SK-N-SH treated with all-trans-retinoic acid at 6 μM for 48 hours (cell line): ENCODE measurements at regions not wholly inside any gene's neighbourhood (a gene's known extent, or its start where the extent isn't known, plus 50 kb on each side); places are given as distances from the start of the nearest gene placed in this dataset.

Experiments
- ATAC-seq: fragments of 200-7000 bp; cut with Tn5 transposase; 3 replicates; pipeline ENCODE4 v1.9.1; 2020; ENCODE audit warnings: mild to moderate bottlenecking, moderate library complexity
- ARNTL ChIP-seq: fragments of 450-650 bp; formaldehyde crosslinking; IDR thresholded peaks from 2 replicates; pipeline ENCODE4 v1.5.0; 2020; ENCODE audit warnings: low read depth, mild to moderate bottlenecking, moderate library complexity, borderline replicate concordance
- BACH2 ChIP-seq: fragments of 250-450 bp; sonication (Bioruptor Pico); IDR thresholded peaks from 2 replicates; pipeline ENCODE4 v1.9.0; 2021; ENCODE audit warnings: mild to moderate bottlenecking, borderline replicate concordance
- CSDC2 ChIP-seq: fragments of 250-450 bp; sonication (Bioruptor Pico); IDR thresholded peaks from 2 replicates; pipeline ENCODE4 v1.5.0; 2020; ENCODE audit warnings: mild to moderate bottlenecking, moderate library complexity
- ESRRG ChIP-seq: fragments of 250-450 bp; sonication (Bioruptor Pico); IDR thresholded peaks from 2 replicates; pipeline ENCODE4 v1.6.1; 2021; ENCODE audit warnings: mild to moderate bottlenecking
- GLIS3 ChIP-seq: fragments of 250-450 bp; sonication (Bioruptor Pico); IDR thresholded peaks from 2 replicates; pipeline ENCODE4 v1.5.0; 2020; ENCODE audit warnings: mild to moderate bottlenecking, moderate library complexity
- ISL1 ChIP-seq: fragments of 250-450 bp; sonication (Bioruptor Pico); IDR thresholded peaks from 2 replicates; pipeline ENCODE4 v2.1.2; 2022; ENCODE audit warnings: mild to moderate bottlenecking, moderate library complexity
- PPARA ChIP-seq: fragments of 250-450 bp; sonication (Bioruptor Pico); IDR thresholded peaks from 2 replicates; pipeline ENCODE4 v1.5.0; 2020; ENCODE audit warnings: mild to moderate bottlenecking, borderline replicate concordance
- SNAI2 ChIP-seq: fragments of 250-450 bp; sonication (Bioruptor Pico); IDR thresholded peaks from 2 replicates; pipeline ENCODE4 v1.5.0; 2020; ENCODE audit warnings: mild to moderate bottlenecking, moderate library complexity
- TOX ChIP-seq: fragments of 250-450 bp; sonication (Bioruptor Pico); IDR thresholded peaks from 2 replicates; pipeline ENCODE4 v1.8.0; 2021; ENCODE audit warnings: mild to moderate bottlenecking, moderate library complexity, borderline replicate concordance
- ZC3H10 ChIP-seq: fragments of 250-450 bp; sonication (Bioruptor Pico); IDR thresholded peaks from 2 replicates; pipeline ENCODE4 v1.5.1; 2021; ENCODE audit warnings: mild to moderate bottlenecking, moderate library complexity
- ZFP3 ChIP-seq: fragments of 250-450 bp; sonication (Bioruptor Pico); IDR thresholded peaks from 2 replicates; pipeline ENCODE4 v1.5.0; 2020; ENCODE audit warnings: mild to moderate bottlenecking, moderate library complexity
- ZFP30 ChIP-seq: fragments of 450-650 bp; formaldehyde crosslinking; IDR thresholded peaks from 2 replicates; pipeline ENCODE4 v1.5.0; 2022; ENCODE audit warnings: mild to moderate bottlenecking, moderate library complexity
- ZNF565 ChIP-seq: fragments of 450-650 bp; formaldehyde crosslinking; conservative IDR thresholded peaks from 2 replicates; pipeline ENCODE4 v1.5.0; 2020; ENCODE audit warnings: low read depth, mild to moderate bottlenecking, moderate library complexity
- TF ChIP-seq, protein P1 (sequence below): fragments of 250-450 bp; sonication (Bioruptor Pico); IDR thresholded peaks from 2 replicates; pipeline ENCODE4 v1.8.0; 2020; ENCODE audit warnings: mild to moderate bottlenecking, moderate library complexity, borderline replicate concordance
- TF ChIP-seq, protein P2 (sequence below): fragments of 250-450 bp; sonication (Bioruptor Pico); IDR thresholded peaks from 2 replicates; pipeline ENCODE4 v1.5.0; 2020; ENCODE audit warnings: mild to moderate bottlenecking, moderate library complexity
- TF ChIP-seq, protein P3 (sequence below): fragments of 250-450 bp; sonication (Bioruptor Pico); IDR thresholded peaks from 2 replicates; pipeline ENCODE4 v1.5.1; 2021; ENCODE audit warnings: mild to moderate bottlenecking, moderate library complexity
- TF ChIP-seq, protein P4 (sequence below): fragments of 250-450 bp; sonication (Bioruptor Pico); IDR thresholded peaks from 2 replicates; pipeline ENCODE4 v1.5.1; 2020; ENCODE audit warnings: low read depth, mild to moderate bottlenecking, moderate library complexity

DNA sequence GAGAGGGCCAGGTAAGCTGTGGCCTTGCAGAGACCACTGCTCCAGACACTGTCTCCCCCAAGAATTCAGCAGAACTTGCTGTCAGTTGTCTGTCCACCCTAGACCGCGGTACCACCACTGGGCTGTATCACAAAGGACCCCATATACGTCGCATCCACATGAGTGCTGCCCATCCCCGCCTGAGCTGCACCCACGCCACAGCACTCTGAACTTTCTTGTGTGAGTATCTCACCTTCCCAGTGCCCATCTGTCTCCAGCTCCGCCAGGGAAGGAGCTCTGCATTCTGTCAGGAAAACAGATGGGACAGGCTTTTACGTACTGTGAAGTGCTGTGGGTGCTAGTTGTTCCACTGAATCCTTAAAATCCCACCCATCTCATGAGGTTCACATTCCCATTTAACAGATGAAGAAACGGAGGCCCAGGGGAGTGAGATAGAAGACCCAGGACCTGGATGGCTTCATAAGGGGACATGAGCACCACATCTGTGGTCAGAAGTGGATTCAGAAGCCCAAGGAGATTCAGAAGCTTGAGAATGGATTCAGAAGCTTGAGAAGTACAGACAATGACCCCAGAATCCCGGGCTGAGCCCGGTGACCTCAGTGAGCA, 102.5 kb upstream of the ZMIZ1 start:
- no peak for TF ChIP-seq BACH2 (CRISPR knock-in tag)
- no peak for ATAC-seq

DNA sequence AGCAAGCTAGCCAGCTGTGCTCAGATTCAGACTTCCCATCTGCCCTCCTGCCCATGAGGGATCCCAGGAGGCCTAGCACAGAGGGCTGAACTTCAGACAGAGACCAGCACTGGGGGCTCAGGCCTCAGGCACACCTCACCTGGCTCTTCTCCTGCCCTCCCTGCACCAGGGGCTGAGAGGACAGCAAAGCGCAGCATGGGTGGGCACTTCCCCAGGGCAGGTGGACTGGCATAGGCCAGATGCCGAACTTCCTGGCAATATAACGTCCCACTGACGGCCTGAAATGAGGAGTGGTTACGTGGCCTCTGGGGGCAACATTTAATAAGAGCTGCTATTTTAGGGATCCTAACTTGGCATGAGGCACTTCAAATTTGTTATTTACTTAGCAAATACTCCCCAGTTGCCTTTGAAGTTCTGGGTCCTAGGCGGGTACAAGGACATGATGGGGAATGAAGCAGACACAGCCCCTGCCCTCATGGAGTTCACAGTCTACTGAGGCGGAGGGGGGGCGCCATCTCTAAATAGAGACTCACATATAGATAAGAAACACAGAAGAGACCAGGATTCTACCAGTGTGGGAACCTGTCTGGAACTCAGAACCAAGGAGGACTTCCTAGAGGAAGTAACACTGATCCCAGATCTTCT, 101.8 kb upstream of the ZMIZ1 start:
- no peak for TF ChIP-seq SNAI2
- TF ChIP-seq, protein P1, sequence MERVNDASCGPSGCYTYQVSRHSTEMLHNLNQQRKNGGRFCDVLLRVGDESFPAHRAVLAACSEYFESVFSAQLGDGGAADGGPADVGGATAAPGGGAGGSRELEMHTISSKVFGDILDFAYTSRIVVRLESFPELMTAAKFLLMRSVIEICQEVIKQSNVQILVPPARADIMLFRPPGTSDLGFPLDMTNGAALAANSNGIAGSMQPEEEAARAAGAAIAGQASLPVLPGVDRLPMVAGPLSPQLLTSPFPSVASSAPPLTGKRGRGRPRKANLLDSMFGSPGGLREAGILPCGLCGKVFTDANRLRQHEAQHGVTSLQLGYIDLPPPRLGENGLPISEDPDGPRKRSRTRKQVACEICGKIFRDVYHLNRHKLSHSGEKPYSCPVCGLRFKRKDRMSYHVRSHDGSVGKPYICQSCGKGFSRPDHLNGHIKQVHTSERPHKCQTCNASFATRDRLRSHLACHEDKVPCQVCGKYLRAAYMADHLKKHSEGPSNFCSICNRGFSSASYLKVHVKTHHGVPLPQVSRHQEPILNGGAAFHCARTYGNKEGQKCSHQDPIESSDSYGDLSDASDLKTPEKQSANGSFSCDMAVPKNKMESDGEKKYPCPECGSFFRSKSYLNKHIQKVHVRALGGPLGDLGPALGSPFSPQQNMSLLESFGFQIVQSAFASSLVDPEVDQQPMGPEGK (CRISPR knock-in tag): no peak
- no peak for ATAC-seq

DNA sequence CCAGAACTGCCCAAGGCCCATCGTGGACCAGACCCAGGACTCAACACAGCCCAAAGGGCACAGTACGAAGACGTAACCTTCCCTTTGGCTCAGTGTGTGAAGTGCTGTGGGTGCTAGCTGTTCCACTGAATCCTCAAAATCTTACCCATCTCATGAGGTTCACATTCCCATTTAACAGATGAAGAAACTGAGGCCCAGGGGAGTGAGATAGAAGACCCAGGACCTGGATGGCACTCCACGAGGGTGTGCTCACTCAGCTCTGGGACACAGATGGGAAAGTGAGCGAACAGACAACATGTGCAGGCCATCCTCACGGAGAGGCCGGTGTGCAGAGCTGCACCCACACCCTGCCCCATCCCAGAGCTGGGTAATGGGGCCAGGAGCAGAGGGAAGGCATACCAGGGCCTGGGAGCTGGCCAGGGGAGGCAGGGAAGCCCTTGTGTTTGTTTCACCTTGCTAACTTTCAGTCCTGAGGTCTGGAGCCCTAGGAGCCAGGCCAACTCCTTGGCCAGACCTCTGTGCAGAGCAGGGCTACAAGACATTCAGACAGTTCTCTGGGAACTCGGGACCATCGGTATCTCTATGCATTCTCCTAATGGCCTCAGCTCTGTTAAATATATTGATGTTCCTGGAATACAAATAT, 100.3 kb upstream of the ZMIZ1 start:
- TF ChIP-seq CSDC2 (CRISPR knock-in tag): no peak
- TF ChIP-seq, all 23 proteins: peak for 0
- ATAC-seq: no peak

DNA sequence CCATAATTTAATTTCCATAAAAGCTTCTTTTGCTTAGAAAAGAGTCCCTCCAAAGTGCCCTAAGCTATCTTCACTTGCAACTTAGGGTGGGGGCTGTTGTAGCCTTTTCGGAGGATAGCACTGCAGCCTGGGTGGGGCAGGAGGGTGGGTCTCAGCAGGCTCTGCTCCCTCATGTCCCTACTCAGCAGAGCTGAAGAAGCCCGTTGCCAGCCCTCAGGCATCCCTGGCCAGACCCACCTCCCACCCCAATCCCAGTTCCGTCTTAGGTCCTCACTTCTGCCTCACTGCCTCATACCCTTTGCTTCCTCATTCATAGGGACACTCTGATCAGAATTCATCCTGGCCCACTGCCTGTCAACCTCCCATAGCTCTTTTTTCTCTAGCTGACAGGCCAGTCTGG, 99.8 kb upstream of the ZMIZ1 start:
- no peak for ATAC-seq
- TF ChIP-seq ARNTL (CRISPR knock-in tag) (no peak), GLIS3 (no peak), ZFP3 (CRISPR knock-in tag) (no peak), PPARA (no peak), ISL1 (no peak), ESRRG (CRISPR knock-in tag) (no peak), TOX (no peak), ZFP30 (CRISPR knock-in tag) (no peak), SNAI2 (no peak), ZNF565 (no peak)
- TF ChIP-seq, protein P2, sequence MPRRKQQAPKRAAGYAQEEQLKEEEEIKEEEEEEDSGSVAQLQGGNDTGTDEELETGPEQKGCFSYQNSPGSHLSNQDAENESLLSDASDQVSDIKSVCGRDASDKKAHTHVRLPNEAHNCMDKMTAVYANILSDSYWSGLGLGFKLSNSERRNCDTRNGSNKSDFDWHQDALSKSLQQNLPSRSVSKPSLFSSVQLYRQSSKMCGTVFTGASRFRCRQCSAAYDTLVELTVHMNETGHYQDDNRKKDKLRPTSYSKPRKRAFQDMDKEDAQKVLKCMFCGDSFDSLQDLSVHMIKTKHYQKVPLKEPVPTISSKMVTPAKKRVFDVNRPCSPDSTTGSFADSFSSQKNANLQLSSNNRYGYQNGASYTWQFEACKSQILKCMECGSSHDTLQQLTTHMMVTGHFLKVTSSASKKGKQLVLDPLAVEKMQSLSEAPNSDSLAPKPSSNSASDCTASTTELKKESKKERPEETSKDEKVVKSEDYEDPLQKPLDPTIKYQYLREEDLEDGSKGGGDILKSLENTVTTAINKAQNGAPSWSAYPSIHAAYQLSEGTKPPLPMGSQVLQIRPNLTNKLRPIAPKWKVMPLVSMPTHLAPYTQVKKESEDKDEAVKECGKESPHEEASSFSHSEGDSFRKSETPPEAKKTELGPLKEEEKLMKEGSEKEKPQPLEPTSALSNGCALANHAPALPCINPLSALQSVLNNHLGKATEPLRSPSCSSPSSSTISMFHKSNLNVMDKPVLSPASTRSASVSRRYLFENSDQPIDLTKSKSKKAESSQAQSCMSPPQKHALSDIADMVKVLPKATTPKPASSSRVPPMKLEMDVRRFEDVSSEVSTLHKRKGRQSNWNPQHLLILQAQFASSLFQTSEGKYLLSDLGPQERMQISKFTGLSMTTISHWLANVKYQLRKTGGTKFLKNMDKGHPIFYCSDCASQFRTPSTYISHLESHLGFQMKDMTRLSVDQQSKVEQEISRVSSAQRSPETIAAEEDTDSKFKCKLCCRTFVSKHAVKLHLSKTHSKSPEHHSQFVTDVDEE (CRISPR knock-in tag): no peak
- TF ChIP-seq, protein P3, sequence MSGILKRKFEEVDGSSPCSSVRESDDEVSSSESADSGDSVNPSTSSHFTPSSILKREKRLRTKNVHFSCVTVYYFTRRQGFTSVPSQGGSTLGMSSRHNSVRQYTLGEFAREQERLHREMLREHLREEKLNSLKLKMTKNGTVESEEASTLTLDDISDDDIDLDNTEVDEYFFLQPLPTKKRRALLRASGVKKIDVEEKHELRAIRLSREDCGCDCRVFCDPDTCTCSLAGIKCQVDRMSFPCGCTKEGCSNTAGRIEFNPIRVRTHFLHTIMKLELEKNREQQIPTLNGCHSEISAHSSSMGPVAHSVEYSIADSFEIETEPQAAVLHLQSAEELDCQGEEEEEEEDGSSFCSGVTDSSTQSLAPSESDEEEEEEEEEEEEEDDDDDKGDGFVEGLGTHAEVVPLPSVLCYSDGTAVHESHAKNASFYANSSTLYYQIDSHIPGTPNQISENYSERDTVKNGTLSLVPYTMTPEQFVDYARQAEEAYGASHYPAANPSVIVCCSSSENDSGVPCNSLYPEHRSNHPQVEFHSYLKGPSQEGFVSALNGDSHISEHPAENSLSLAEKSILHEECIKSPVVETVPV: no peak
- TF ChIP-seq, protein P4, sequence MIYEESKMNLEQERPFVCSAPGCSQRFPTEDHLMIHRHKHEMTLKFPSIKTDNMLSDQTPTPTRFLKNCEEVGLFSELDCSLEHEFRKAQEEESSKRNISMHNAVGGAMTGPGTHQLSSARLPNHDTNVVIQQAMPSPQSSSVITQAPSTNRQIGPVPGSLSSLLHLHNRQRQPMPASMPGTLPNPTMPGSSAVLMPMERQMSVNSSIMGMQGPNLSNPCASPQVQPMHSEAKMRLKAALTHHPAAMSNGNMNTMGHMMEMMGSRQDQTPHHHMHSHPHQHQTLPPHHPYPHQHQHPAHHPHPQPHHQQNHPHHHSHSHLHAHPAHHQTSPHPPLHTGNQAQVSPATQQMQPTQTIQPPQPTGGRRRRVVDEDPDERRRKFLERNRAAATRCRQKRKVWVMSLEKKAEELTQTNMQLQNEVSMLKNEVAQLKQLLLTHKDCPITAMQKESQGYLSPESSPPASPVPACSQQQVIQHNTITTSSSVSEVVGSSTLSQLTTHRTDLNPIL: no peak

DNA sequence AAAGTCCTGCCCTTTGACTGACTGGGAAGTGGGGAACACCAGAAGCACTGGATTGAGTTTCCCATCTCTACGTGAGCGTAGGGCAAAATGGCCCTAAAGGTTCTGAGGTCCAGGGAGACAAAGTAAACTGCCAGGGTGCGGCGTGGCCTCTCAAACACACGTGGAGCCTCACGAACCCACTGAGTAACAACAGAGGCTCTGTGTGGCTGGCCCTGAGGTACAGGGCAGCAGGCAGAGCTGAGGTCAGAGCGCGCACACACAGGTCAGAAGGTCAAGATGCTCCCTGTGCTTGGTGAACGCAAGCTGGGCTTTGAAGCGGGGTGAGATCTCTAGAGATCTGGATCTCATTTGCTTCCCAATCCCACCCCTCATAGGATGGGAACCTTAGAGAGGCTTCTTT, 99.0 kb upstream of the ZMIZ1 start:
- no peak for ATAC-seq

More for the DNA sequence above, 99.0 kb upstream of the ZMIZ1 start:
- no peak for TF ChIP-seq GLIS3
- no peak for TF ChIP-seq ZFP30 (CRISPR knock-in tag)
- TF ChIP-seq ZC3H10: no peak
- TF ChIP-seq, protein P2 (CRISPR knock-in tag): no peak
- no peak for TF ChIP-seq BACH2 (CRISPR knock-in tag)
